HL-60 (cell line): ENCODE measurements at regions not wholly inside any gene's neighbourhood (a gene's known extent, or its start where the extent isn't known, plus 50 kb on each side); places are given as distances from the start of the nearest gene placed in this dataset.

ENCODE experiments used
- DNase-seq, 2 experiments: peaks; one replicate each; pipeline ENCODE4 v3.0.0-alpha.2; 2010 to 2020; ENCODE audit warnings: low read depth in 1 of 2, low spot score in 1 of 2
- H3K27ac ChIP-seq: fragments of 250-450 bp; sonication (Bioruptor Pico); replicated peaks from 2 replicates; pipeline ENCODE4 v1.5.1; 2020; ENCODE audit warnings: mild to moderate bottlenecking, moderate library complexity
- H3K27me3 ChIP-seq: fragments of 250-450 bp; sonication (Bioruptor Pico); 2 replicates; pipeline ENCODE4 v1.5.1; 2021; ENCODE audit warnings: mild to moderate bottlenecking, moderate library complexity; ENCODE audit not compliant: insufficient read depth, poor library complexity, severe bottlenecking
- H3K4me3 ChIP-seq: replicated peaks from 2 replicates; pipeline ENCODE4 v1.5.1; 2011; ENCODE audit warnings: mild to moderate bottlenecking, control low read depth, low read length; ENCODE audit not compliant: insufficient read depth
- GABPA ChIP-seq: IDR thresholded peaks from 2 replicates; pipeline ENCODE4 v1.6.1; 2012; ENCODE audit warnings: low read depth
- POLR2AphosphoS5 ChIP-seq: IDR thresholded peaks from 2 replicates; pipeline ENCODE4 v1.6.1; 2012; ENCODE audit warnings: low read depth
- SPI1 ChIP-seq: IDR thresholded peaks from 2 replicates; pipeline ENCODE4 v1.6.1; 2012; ENCODE audit warnings: low read depth, mild to moderate bottlenecking, borderline replicate concordance
- TF ChIP-seq, protein P1 (sequence below): IDR thresholded peaks from 2 replicates; pipeline ENCODE4 v1.6.1; 2012; ENCODE audit warnings: low read depth; ENCODE audit not compliant: insufficient replicate concordance
- TF ChIP-seq, protein P2 (sequence below): IDR thresholded peaks from one replicate; pipeline ENCODE4 v1.5.1; 2011; ENCODE audit warnings: low read length, control low read depth, inconsistent platforms; ENCODE audit not compliant: insufficient read depth

DNA sequence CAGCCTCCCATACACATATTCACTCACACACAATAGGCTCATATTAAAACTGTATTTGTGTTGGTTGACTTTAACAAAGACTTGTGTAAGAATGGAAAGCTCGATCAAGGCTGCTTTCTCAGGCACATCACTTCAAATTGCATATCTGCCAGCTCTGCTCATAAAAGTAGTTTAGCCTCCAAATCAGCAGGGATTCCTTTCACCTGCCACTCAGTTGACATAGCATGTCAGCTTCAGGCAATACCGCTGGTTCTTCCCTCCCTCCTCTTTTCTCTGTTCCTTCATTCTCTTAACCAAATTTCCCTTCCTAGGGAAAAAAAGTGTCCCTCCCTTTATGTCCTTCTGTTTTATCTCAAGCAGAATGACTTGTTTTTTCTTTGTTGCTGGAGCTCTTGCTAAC is 450.4 kb upstream of the LARGE1 start:
- DNase-seq, result no peak
- TF ChIP-seq GABPA (no peak), POLR2AphosphoS5 (no peak), SPI1 (no peak)
- TF ChIP-seq, protein P1, sequence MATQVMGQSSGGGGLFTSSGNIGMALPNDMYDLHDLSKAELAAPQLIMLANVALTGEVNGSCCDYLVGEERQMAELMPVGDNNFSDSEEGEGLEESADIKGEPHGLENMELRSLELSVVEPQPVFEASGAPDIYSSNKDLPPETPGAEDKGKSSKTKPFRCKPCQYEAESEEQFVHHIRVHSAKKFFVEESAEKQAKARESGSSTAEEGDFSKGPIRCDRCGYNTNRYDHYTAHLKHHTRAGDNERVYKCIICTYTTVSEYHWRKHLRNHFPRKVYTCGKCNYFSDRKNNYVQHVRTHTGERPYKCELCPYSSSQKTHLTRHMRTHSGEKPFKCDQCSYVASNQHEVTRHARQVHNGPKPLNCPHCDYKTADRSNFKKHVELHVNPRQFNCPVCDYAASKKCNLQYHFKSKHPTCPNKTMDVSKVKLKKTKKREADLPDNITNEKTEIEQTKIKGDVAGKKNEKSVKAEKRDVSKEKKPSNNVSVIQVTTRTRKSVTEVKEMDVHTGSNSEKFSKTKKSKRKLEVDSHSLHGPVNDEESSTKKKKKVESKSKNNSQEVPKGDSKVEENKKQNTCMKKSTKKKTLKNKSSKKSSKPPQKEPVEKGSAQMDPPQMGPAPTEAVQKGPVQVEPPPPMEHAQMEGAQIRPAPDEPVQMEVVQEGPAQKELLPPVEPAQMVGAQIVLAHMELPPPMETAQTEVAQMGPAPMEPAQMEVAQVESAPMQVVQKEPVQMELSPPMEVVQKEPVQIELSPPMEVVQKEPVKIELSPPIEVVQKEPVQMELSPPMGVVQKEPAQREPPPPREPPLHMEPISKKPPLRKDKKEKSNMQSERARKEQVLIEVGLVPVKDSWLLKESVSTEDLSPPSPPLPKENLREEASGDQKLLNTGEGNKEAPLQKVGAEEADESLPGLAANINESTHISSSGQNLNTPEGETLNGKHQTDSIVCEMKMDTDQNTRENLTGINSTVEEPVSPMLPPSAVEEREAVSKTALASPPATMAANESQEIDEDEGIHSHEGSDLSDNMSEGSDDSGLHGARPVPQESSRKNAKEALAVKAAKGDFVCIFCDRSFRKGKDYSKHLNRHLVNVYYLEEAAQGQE, result no peak
- TF ChIP-seq, protein P2, sequence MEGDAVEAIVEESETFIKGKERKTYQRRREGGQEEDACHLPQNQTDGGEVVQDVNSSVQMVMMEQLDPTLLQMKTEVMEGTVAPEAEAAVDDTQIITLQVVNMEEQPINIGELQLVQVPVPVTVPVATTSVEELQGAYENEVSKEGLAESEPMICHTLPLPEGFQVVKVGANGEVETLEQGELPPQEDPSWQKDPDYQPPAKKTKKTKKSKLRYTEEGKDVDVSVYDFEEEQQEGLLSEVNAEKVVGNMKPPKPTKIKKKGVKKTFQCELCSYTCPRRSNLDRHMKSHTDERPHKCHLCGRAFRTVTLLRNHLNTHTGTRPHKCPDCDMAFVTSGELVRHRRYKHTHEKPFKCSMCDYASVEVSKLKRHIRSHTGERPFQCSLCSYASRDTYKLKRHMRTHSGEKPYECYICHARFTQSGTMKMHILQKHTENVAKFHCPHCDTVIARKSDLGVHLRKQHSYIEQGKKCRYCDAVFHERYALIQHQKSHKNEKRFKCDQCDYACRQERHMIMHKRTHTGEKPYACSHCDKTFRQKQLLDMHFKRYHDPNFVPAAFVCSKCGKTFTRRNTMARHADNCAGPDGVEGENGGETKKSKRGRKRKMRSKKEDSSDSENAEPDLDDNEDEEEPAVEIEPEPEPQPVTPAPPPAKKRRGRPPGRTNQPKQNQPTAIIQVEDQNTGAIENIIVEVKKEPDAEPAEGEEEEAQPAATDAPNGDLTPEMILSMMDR, result no peak

DNA sequence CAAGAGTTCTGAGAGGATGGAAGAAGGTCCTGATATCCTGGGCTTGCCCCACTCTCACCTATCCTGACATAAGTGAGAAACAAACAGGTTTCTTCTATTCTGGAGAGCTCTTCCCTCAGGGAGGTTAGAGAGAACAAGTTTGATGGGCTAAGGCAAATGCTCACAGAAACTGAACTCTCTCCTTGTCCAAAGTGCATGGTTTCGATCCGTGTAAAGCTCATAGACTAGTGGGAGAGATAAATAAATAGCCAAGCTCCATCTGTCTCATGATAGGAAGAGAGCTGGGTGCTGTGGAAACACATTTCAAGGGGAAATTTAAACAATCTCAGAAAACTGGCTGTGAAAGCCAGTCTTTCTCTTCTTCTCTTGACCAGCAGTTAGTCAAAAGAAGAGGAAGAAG is 459.5 kb upstream of the LARGE1 start:
- no peaks in the 10 kb centered on the region for H3K27me3 ChIP-seq
- no peak overlapping the region for H3K4me3 ChIP-seq
- DNase-seq, result no peak
- TF ChIP-seq, protein P2, result no peak
- TF ChIP-seq SPI1, result no peak
- TF ChIP-seq, protein P1, result no peak
- no peak for TF ChIP-seq POLR2AphosphoS5
- no peak for TF ChIP-seq GABPA
- H3K27ac ChIP-seq, result no peak overlapping the region

More for the DNA sequence above, 450.4 kb upstream of the LARGE1 start:
- Histone ChIP-seq H3K4me3 (no peak overlapping the region), H3K27me3 (no peaks in the 10 kb centered on the region), H3K27ac (no peak overlapping the region)

DNA sequence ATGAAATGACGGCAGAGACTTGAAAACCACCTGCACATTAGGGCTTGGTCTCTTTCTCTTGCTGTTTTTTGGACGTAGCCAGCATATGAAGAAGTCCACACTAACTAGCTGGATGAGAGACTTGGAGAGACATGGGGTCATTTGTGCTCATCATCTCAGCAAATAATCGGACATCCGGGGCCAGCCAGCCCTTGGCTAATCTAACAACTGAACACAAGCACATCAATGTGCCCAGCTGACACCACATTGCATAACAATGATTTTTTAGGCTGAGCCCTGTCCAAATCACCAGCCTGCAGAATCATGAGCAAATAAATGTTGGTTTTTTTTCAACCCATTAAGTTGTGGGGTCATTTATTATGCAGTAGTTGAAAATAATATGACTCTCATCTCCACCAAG is 460.3 kb upstream of the LARGE1 start:
- no peak overlapping the region for H3K27ac ChIP-seq
- no peak for TF ChIP-seq SPI1
- no peaks in the 10 kb centered on the region for H3K27me3 ChIP-seq
- no peak overlapping the region for H3K4me3 ChIP-seq
- no peak for DNase-seq

DNA sequence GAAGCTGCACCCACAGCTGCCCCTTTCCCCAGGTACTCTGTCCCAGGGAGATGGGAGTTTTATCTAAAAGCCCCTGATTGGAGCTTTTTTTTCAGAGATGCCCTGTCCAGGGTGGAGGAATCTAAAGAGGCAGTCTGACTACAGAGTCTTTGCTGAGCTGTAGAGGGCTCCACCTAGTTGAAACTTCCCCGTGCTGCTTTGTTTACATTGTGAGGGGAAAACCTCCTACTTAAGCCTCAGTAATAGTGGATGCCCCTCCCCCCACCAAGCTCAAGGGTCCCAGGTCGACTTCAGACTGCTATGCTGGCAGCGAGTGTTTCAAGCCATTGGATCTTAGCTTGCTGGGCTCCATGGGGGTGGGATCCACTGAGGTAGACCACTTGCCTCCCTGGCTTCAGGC is 470.1 kb upstream of the LARGE1 start:
- TF ChIP-seq GABPA, result no peak
- H3K27ac ChIP-seq, result no peak overlapping the region
- no peak for DNase-seq
- no peaks in the 10 kb centered on the region for H3K27me3 ChIP-seq
- H3K4me3 ChIP-seq, result no peak overlapping the region

DNA sequence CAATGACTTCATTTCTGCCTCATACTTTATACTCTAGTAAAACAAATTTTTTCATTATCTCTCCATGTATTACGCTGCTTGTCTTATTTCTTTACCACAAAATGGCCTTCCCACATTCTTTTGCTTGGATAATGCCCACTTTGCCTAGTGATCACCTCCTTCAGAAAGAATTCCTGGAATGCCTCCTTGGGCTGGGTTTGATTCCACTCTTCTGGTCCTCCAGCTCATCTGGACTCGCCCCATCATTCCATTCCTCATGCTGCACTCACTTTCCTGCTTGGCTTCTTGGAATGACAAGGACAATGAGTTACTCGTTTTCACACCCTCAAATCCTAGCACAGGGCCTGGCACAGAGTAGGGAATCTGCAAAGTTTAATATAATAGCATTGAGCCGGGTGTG is 475.1 kb upstream of the LARGE1 start:
- Histone ChIP-seq H3K4me3 (no peak overlapping the region), H3K27ac (no peak overlapping the region), H3K27me3 (no peaks in the 10 kb centered on the region)
- TF ChIP-seq, protein P1, result no peak
- TF ChIP-seq SPI1, result no peak
- no peak for DNase-seq
